GM21390 (cell line): ENCODE measurements at regions not wholly inside any gene's neighbourhood (a gene's known extent, or its start where the extent isn't known, plus 50 kb on each side); places are given as distances from the start of the nearest gene placed in this dataset.

Source experiments
- ATAC-seq: cut with Tn5 transposase; IDR thresholded peaks from one replicate; pipeline ENCODE4 v1.9.1; 2021; ENCODE audit not compliant: unreplicated experiment

DNA sequence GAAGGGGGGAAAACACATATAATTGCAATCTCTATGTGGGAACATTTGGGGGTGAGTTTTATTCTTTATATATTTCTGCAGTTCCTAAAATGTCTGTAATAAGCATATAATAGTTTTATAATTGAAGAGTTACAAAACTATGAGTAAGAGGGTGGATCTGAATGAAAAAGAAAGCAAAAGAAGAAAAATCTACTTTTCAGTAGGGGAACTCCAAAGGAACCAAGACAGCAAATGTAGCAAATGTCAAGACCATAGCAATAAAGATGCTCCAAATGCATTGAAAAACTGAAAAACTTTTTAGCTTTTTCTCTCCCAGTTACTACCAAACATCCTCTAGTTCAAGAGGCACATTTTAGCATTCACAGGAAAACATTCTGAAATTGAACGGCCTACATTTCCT is 434.8 kb downstream of the LMO4 start:
- no peak for ATAC-seq

DNA sequence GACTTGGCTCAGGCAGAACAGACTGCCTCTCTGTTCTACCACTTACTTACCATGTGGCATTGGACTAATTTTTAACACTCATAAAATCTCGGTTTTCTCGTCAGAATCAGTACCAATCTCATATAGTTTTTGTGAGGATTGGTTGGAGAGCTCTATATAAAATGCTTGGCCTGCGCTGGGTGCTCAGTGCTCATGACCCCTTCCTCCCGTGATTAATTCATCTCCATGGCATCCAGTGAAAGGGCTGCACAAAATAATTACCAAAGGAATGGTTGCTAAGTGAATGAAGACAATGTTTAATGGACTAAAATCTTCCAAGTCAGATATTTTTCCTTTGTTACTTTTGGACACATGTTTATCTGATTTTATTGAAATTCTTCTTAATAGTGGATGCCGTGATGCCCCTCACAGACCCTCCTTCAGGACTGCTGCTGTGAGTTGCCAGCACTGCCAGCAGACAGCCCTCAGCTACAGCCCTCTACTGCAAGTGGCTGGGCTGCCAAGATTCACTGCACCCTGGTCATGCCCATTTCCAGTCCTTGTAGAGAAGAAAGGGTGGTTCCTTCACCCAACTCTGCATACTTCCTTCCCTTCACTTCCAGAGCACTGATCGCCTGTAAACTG is 436.5 kb downstream of the LMO4 start:
- no peak for ATAC-seq

DNA sequence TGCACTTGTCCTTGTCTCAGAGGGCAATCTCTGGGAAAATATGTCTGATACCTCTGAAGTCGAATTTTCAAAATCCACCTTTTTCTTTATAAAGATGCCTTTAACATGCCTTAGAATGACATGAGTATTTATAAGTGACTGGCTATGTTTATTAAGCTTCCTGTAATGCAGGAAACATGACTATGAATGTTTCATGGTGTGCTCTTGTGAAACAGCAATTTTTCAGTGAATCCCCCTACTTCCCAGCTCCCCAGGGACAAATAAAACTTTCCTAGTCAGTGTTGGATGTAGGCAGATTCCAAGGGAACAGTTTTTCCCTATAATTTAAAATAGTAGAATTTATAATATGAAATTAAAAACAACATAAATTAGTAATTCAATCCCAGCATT is 437.0 kb downstream of the LMO4 start:
- ATAC-seq, result no peak

DNA sequence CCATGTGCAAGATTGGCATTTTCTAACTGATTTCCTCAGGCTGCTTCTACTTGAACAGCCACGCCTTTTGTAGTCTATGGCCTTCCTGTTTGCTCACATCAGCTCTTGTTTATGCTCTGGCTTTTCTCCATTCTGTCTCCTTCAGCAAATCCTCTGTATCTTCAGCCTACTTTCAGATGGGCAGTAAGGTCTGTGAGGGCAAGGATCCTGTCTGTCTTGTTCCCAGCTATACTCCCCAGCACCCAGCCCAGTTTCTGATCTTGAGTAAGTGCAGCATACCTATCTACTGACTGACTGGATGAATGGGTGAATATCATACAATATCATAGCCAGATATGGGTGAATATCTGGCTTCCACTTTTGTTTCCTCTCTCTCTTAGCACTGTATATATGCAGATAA is 438.1 kb downstream of the LMO4 start:
- no peak for ATAC-seq

DNA sequence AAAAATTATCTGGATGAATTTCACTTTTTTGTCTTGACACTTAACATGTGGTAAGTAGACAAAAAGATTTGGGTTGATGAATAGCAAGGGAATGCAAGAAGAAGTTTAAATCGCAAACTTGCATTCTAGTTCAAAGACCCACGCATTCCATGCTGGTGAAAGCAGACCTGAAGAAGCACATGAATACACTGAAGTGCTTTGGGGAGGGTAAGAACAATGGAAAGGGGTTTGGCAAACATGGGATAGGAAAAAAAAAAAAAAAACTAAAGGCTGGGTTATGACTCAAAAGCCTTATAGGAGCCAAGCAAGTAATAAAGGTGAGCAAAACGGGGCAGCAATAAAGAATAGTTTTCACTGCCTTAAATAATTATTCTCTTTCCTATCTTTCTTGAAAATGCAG is 450.2 kb downstream of the LMO4 start:
- ATAC-seq, result no peak

DNA sequence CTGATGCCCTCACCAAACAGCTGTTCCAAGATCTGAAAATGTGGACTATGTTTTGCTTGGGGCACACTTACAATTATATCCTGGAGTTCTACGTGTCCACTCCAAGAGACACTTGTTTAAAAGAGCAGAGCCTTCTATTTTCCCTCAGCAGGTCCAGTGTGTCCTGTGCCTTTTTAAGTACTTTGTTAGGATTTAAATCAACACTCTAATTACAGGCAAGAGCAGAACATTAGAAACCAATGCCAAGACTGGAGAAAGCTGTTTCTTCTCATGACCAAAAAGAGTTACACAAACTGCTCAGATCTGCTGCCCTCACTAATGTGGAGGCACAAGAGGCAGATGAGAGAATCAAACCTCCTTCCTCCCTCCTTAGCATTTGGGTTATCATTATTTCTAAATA is 452.9 kb downstream of the LMO4 start:
- no peak for ATAC-seq

DNA sequence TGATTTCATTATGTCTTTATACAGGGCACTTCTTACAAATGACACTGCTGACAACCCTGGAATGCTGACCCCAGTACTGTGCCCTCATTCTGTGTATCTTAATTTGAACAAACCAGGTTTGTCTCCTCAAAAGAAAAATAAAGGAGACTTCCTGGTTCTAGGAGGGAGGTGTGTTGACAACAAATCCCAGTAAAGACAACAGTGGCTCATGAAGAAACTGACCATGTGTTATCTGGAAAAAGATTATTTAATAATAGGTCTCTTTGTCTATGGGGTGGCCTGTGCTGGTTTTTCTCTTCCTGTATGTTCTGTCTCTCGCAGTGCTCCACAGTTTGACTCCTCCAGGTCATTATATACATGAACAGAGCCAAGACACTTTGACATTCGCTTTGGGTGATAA is 454.6 kb downstream of the LMO4 start:
- no peak for ATAC-seq

DNA sequence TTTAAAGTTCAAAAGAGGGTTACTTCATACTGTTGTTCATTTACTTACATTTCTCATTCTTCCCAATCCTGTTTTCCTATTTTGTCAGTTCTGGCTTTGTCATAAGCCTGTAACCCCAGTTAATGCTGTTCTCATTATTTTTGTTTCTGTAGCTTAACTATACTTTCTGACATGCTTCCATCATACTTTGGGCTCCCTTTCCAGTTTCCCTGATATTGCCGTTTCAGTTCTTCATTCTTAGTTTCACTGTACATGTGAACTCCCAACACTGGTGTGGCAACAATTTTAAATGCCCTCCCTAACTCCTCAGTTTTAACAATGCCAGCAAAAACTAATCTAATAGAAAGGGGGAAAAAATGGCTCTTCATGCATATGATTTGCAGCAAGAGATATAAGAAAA is 456.7 kb downstream of the LMO4 start:
- ATAC-seq, result no peak

DNA sequence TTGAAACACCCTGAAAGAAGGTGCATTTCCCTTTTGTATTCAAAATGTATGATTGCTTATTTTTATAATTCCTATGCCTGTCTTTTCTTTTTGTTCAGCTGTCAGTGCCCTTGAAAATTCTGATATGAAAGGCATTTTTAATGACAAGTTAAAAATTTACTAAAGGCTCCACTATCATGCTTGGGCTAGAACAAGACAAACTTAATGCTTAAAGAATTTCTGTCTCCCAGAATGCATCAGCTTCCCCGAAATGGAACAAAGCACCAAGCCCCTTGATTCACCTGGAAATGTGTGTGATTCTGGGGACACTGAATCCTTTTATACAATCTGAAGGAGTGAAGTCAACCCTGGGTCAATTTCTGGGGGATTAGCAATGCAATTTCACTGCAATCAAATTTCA is 457.5 kb downstream of the LMO4 start:
- no peak for ATAC-seq

DNA sequence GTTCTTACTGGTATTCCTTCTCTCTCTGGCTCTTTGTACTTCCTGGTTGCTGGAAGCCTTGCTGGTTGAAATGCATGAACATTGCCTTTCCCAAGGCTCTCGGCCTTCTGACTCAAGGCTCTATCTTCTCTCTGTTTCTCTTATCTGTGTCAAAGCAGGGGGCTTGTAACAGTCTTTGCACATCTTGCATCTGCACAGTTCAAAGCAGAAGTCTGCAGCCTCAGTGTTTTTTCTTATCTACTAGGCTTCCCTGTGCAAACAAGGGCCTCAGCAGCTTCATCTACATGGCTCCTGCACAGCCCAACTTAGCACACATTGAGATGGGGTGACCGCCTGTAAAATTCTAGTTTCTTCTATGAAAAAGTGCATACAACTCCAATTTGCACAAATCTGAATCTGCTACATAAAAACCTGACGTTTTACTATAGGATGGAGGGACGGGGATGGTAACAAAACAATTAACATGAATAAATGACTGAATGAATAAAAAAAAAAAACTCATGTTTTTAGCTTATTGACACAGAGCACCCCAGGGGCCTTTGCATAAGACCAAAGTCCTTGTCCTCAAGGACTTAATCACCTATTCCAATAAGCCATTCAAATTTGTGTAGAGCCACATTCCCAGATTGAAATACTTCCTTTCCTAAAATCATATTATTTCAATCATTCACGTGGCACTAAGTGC is 458.3 kb downstream of the LMO4 start:
- no peak for ATAC-seq

DNA sequence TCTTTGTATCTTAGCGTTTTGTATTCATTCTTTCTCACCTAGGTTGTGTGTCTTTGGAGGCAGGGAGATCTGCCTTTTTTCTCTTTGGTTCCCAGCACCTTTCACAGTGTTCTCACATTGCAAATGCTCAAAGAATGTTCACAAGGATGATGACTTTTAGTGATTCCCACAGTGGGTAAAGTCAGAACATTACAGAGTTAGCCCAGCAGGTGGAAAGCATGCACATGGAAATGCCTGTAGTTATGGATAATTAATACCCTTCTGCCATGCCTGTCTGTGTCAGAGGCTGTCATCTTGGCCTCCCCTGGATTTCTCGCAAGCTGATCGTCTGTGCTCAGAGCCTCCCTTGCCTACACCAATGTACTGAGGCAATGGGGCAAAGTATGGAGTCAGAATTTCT is 458.9 kb downstream of the LMO4 start:
- no peak for ATAC-seq

DNA sequence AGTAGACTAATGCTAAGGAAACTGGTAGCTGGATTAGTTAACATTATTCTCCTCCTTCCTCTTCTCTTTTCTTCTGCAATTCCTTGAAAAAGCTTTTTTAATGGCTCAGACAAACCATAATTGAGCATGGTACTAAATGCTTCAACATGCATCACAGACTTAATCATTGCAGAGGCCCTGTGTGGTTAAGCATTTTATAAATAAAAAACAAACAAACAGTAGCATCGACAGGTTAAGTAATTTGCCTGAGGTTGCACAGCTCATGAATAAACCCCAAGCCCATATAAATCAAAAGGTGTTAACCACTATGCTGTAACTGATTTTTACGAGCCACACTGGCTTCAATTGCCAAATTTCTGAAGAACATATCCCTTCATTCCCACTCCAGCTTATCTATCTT is 462.1 kb downstream of the LMO4 start:
- no peak for ATAC-seq

DNA sequence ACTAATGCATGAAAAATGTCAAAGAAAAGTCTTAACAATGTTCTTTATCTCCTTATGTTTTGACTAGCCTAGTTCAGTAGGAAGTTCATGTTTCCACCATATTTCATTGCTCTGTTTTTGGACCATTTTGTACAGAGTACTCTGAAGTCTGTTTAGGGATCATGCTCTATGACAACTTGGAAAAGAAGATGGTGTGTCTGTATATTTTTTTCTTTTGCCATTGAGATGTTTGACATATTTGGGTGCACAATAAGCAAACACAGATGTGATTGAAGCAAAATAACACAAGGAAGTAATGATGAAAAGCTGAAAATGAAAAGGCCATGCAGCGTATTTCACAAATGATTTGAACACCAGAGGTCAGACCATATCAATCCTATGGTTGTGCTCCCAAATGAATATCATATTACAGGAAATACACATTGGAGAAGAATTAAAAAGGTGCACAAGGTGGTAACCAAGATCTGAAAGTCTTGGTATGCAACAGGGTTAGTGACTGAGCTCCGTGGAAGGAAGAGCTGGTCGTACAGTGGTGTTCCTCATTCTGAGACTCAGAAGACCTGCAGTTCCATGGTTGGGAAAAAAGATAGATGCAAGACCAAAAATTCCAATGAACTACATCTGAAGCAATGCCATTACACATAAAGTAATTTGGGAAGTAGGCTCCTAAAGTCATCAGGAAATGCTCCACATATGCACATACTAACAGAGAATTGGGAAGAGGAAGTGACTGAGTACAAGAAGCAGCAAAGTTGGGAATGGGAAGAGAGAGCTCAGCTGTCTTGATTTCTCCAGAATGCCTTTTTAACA is 463.5 kb downstream of the LMO4 start:
- ATAC-seq, result no peak

DNA sequence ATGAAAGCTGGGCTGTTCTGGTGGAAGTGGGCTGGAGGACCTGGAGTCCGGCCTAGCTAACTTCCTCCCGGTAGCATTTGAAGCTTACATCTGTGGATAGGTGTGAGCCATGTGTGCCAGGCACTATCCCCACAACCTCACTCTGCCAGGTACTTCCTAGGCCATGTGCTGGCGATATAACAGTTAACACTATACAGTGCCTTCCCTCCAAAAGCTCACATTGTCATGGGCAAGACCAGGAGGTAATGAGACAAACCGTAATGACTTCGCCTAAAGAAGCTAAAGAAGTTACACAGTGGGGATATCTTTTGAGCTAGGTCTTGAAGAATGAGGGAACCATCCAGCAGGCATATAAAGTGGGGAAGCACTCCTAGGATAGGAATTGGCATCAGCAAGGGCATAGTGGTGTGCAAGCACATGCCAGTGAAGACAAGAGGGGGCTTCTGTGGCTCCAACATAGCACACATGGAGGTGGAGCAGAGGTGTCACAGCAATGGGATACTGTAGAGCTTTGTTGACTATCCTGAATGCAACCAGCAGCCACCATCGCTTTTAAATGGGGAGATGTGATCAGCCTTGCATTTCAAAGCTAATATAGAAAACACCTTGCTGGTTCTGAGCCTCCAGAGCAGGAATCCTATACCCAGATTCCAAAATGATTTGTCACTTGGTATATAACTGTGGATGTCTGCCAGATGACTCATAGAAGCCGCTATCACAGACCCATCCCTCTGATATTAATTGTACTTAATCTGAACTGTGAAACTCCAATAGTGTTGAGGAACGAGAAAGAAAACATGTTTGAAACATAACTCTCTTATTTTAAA is 466.3 kb downstream of the LMO4 start:
- ATAC-seq, result no peak

DNA sequence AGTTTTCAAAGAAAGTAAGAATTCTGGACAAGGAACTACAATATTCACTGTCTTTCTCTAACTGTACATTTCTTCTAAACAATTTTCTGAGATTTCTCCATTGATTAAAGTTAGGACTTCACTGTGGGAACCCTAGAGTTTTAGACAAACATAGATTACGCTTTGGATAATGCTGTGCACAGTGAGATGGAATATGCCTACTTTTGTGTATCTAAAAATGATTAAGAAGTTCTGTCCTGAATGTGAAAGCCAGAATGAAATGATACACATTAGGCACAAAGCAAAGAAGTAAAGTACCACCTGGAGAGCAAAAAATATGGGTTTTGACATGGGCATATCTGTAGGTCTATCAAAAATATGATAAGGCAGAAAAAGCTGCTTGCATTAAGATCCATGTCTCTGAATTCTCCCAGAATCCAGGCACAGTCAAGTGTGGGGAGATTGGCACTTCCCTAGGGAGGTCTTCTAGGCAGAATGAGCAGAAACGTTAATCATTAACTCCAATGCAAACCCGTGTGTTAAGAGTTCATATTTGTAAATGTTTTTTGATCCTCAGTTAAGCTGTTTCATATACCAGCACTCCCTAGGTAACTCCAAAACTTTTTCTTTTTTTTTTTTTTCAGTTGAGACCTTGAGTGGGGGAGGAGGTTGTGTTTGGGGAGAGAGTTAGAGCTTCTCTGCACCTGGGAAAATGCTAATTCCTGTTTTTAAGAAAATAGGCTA is 467.1 kb downstream of the LMO4 start:
- no peak for ATAC-seq

DNA sequence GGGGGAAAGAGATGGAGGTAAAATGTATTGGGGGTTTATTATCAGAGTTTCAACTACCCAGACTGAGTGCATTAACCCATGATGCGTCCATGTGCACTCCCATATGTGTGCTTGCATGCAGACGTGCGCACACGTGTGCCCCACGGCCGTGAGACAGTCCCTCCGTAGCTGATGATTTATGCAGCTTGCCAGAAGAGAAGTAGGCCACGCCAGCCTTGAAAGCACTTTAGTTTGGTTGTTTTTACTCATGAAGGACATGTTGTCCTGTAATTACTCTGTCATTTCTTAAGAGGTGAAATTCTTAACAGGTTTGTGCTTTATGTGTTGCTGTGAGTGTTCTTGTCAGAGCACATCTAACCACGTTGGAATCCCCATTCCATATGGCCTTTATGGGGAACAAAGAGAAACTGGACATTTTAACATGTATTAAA is 467.8 kb downstream of the LMO4 start:
- ATAC-seq, result no peak

DNA sequence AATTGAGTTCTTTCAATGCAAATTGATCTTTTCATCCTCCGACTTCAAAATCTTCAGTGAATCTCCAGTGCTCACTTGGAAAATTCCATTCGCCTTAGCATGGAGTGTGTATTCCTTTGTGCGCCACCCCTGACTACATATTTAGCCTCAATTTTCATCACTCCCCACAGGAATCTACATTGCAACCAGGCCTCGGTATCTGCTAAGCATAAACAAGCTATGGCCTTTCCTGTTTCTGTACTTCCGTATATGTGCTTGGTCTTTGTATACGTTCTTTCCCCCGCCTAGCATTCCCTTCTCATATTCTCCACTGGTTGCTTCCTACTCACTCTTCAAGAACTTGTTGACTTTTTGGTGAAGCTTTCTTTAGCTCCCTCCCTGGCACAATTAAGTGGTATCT is 470.8 kb downstream of the LMO4 start:
- no peak for ATAC-seq

DNA sequence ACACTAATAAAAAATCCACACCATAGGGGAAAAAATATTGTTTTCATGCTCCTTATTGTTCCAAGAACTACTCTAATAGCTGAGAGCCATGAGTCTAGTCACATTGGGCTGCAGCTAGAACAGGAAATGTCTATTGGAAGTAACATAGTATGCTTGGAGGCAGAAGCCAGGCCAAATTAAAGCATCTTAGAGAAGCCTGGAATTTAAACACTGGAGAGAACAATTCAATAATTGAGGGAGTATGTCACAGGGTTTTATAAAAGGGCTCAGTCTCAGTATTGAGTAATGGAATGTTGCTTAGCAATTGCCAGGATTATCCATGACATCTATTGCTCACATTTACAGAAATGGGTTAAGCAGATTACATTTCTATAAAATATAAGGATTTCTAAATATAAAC is 471.3 kb downstream of the LMO4 start:
- ATAC-seq, result no peak

DNA sequence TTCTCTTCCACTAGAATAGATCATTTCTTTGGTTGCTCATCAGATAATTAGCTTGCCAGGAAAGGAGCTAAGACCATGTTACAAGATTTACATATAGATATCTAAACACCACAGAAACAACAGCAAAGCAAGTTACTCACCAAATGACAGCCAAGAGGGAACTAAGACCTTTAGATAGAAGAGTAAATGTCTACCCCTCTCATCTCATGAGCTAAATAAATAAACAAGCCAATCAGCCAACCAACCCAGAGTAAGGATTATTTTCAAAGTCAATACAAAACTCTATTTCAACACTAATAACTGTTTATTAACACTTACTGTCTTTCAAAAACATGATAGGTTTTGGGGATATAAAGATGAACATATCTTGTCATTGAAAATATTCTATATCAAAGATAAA is 474.7 kb downstream of the LMO4 start:
- no peak for ATAC-seq

DNA sequence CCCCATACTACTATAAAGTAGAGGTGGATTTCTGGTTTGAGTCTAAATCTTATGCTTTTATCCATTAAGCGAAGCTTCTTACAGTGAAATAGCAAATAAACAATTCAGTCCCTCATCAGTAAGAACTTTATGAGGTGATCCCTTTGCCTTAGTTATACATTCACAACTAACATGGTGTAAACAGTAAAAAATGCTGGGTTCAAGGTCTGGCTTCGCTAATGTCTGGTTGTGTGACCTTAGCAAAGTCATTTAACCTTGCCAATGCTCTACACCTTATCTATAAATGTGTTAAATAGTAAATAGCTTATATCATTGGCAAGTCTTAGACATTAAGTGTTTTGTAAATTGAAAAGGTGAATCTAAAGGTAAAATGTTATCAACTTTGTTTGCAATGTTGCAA is 475.4 kb downstream of the LMO4 start:
- ATAC-seq, result no peak
